K562 (cell line): ENCODE measurements at regions not wholly inside any gene's neighbourhood (a gene's known extent, or its start where the extent isn't known, plus 50 kb on each side); places are given as distances from the start of the nearest gene placed in this dataset.

ENCODE experiments used
- ATAC-seq: fragments of 200-7000 bp; cut with Tn5 transposase; 3 replicates; pipeline ENCODE4 v1.9.1; 2020; ENCODE audit warnings: moderate library complexity
- BruUV-seq: library from RNA; stranded (reverse); fragments of 400-500 nt; replicated peaks from 2 replicates; lab custom pipeline; 2021; lab: Mats Ljungman, UMichigan
- CTCF ChIA-PET: fragments of 300-600 bp; formaldehyde crosslinking; extraction: SDS; loops from one replicate; lab custom pipeline; 2021; ENCODE audit warnings: low intra/inter-chr PET ratio; lab: Yijun Ruan, JAX
- POLR2A ChIA-PET: fragments of 300-600, 350-650 bp; sonication (Branson Sonifier 250); formaldehyde crosslinking; extraction: SDS; loops from one replicate; lab custom pipeline; 2021; ENCODE audit warnings: antibody characterized with exemption, inconsistent platforms; lab: Yijun Ruan, JAX
- DNase-seq, 4 experiments: peaks; one replicate each; pipeline versions ENCODE4 v3.0.0 to v3.0.0-alpha.2; 2011 to 2018; ENCODE audit warnings: low spot score in 3 of 4, mixed read lengths in 3 of 4; ENCODE audit errors: extremely low read depth in 1 of 4
- FAIRE-seq: peaks from 2 replicates; lab custom pipeline; 2011; peaks lifted over from hg19 to GRCh38; lab: Jason Lieb, UNC
- H2AFZ ChIP-seq: 2 replicates; pipeline ENCODE4 v1.6.0; 2011; ENCODE audit warnings: low read depth, low read length, control low read depth, inconsistent platforms
- H3K27ac ChIP-seq: fragments of 200-600 bp; 3 replicates; pipeline ENCODE4 v1.8.0; 2011; ENCODE audit warnings: low read depth, mild to moderate bottlenecking, control low read depth, inconsistent platforms, low read length, moderate library complexity, mixed read lengths; ENCODE audit errors: extremely low read depth
- H3K27me3 ChIP-seq, 2 experiments: fragments of 300-600 bp in 1 of 2; 2 replicates in 1 of 2; 3 replicates in 1 of 2; pipeline versions ENCODE4 v1.6.0 to v1.8.0; 2011; ENCODE audit warnings: inconsistent platforms in 2 of 2, low read length in 2 of 2, mild to moderate bottlenecking in 1 of 2, mixed read lengths in 1 of 2, moderate library complexity in 1 of 2; ENCODE audit not compliant: control insufficient read depth in 2 of 2, insufficient read depth in 2 of 2
- H3K36me3 ChIP-seq: fragments of 300-600 bp; 3 replicates; pipeline ENCODE4 v1.8.0; 2011; ENCODE audit warnings: mild to moderate bottlenecking, low read length, inconsistent platforms; ENCODE audit not compliant: control insufficient read depth, insufficient read depth
- H3K4me1 ChIP-seq, 2 experiments: fragments of 200-600 bp in 1 of 2; replicated peaks in 1 of 2; 2 replicates in 1 of 2; 3 replicates in 1 of 2; pipeline versions ENCODE4 v1.5.1 to v1.8.0; 2011; ENCODE audit warnings: inconsistent platforms in 2 of 2, low read length in 2 of 2, mild to moderate bottlenecking in 1 of 2, mixed read lengths in 1 of 2, moderate library complexity in 1 of 2; ENCODE audit not compliant: control insufficient read depth in 2 of 2, insufficient read depth in 2 of 2
- H3K4me2 ChIP-seq: 2 replicates; pipeline ENCODE4 v1.6.1; 2011; ENCODE audit warnings: low read length, control low read depth, inconsistent platforms, mixed read lengths; ENCODE audit not compliant: insufficient read depth
- H3K4me3 ChIP-seq: fragments of 200-600 bp; sonication (generic), shearing (Covaris generic); 2 replicates; pipeline ENCODE4 v1.5.1; 2016; ENCODE audit warnings: control low read depth, inconsistent platforms
- H3K79me2 ChIP-seq: fragments of 200-600 bp; 3 replicates; pipeline ENCODE4 v1.8.0; 2011; ENCODE audit warnings: low read length, inconsistent platforms; ENCODE audit not compliant: control insufficient read depth, insufficient read depth
- H3K9ac ChIP-seq, 2 experiments: 2 replicates each; pipeline versions ENCODE4 v1.6.0 to v1.6.1; 2011; ENCODE audit warnings: low read depth in 2 of 2, low read length in 2 of 2, control low read depth in 1 of 2, inconsistent platforms in 1 of 2, mild to moderate bottlenecking in 1 of 2, mixed read lengths in 1 of 2; ENCODE audit not compliant: insufficient read depth in 1 of 2
- H3K9me1 ChIP-seq: one replicate; pipeline ENCODE4 v1.6.0; 2011; ENCODE audit warnings: inconsistent platforms, mild to moderate bottlenecking, low read length, moderate library complexity; ENCODE audit not compliant: control insufficient read depth, insufficient read depth
- H3K9me3 ChIP-seq: replicated peaks from 2 replicates; pipeline ENCODE4 v1.5.1; 2011; ENCODE audit warnings: low read depth, low read length, inconsistent platforms; ENCODE audit not compliant: control insufficient read depth, insufficient read depth
- H4K20me1 ChIP-seq: replicated peaks from 2 replicates; pipeline ENCODE4 v1.6.1; 2011; ENCODE audit warnings: low read length, inconsistent platforms, mixed read lengths; ENCODE audit not compliant: control insufficient read depth, insufficient read depth
- BCL6 ChIP-seq: fragments of 250-450 bp; sonication (Bioruptor Pico); IDR thresholded peaks from 2 replicates; pipeline ENCODE4 v1.4.0; 2020
- BCOR ChIP-seq: fragments of 450-650 bp; IDR thresholded peaks from 2 replicates; pipeline ENCODE4 v1.6.1; 2016
- CCAR2 ChIP-seq: fragments of 200-400 bp; formaldehyde crosslinking; IDR thresholded peaks from 2 replicates; pipeline ENCODE4 v1.6.1; 2017; ENCODE audit warnings: mild to moderate bottlenecking, low read depth, low read length
- COPS2 ChIP-seq: fragments of 450-650 bp; conservative IDR thresholded peaks from 2 replicates; pipeline ENCODE4 v1.6.1; 2016; ENCODE audit warnings: mild to moderate bottlenecking, moderate library complexity
- DACH1 ChIP-seq: fragments of 450-650 bp; IDR thresholded peaks from 2 replicates; pipeline ENCODE4 v1.6.1; 2018; ENCODE audit not compliant: partially characterized antibody
- E2F8 ChIP-seq: fragments of 450-650 bp; IDR thresholded peaks from 2 replicates; pipeline ENCODE4 v1.7.1; 2018; ENCODE audit warnings: mild to moderate bottlenecking, low read depth; ENCODE audit not compliant: partially characterized antibody
- ELF2 ChIP-seq: fragments of 250-450 bp; sonication (Bioruptor Pico); IDR thresholded peaks from 2 replicates; pipeline ENCODE4 v1.5.0; 2021; ENCODE audit warnings: mild to moderate bottlenecking
- ELK3 ChIP-seq: fragments of 450-650 bp; formaldehyde crosslinking; IDR thresholded peaks from 2 replicates; pipeline ENCODE4 v1.4.0; 2020; ENCODE audit warnings: mild to moderate bottlenecking
- ID3 ChIP-seq, 2 experiments: fragments of 250-450 bp in 1 of 2; fragments of 450-650 bp in 1 of 2; sonication (Bioruptor Pico) in 1 of 2; IDR thresholded peaks; 2 replicates each; pipeline versions ENCODE4 v1.6.1 to v1.8.0; 2016 to 2021; ENCODE audit warnings: mild to moderate bottlenecking in 2 of 2, moderate library complexity in 2 of 2, missing compliant biosample characterization in 1 of 2, missing genetic modification characterization in 1 of 2
- JUND ChIP-seq, 2 experiments: IDR thresholded peaks; 2 replicates in 1 of 2; 3 replicates in 1 of 2; pipeline ENCODE4 v1.6.1; 2011; ENCODE audit warnings: borderline replicate concordance in 2 of 2, low read depth in 2 of 2, low read length in 2 of 2, improper control_type of control experiment in 1 of 2, missing biosample characterization in 1 of 2, missing genetic modification characterization in 1 of 2, missing genetic modification reagents in 1 of 2
- MBD2 ChIP-seq: sonication (generic); IDR thresholded peaks from 2 replicates; pipeline ENCODE4 v1.6.1; 2016; ENCODE audit warnings: low read depth, borderline replicate concordance
- MIER1 ChIP-seq: fragments of 450-650 bp; IDR thresholded peaks from 2 replicates; pipeline ENCODE4 v1.6.1; 2016; ENCODE audit warnings: antibody characterized with exemption, mild to moderate bottlenecking, low read depth
- MYBL2 ChIP-seq, 2 experiments: fragments of 450-650 bp in 1 of 2; sonication (generic) in 1 of 2; formaldehyde crosslinking in 1 of 2; IDR thresholded peaks; 2 replicates each; pipeline versions ENCODE4 v1.6.1 to v1.8.1; 2017 to 2022; ENCODE audit warnings: borderline replicate concordance in 1 of 2, inconsistent platforms in 1 of 2, low read depth in 1 of 2, mild to moderate bottlenecking in 1 of 2, missing genetic modification reagents in 1 of 2, moderate library complexity in 1 of 2
- RBM14 ChIP-seq: fragments of 200-400 bp; formaldehyde crosslinking; IDR thresholded peaks from 2 replicates; pipeline ENCODE4 v1.6.1; 2018; ENCODE audit warnings: low read depth, mild to moderate bottlenecking, low read length, moderate library complexity, borderline replicate concordance; ENCODE audit not compliant: insufficient read depth
- TRIM24 ChIP-seq, 2 experiments: fragments of 450-650 bp; IDR thresholded peaks; 2 replicates each; pipeline ENCODE4 v1.6.1; 2016
- YBX1 ChIP-seq: fragments of 450-650 bp; IDR thresholded peaks from 2 replicates; pipeline ENCODE4 v1.7.1; 2016; ENCODE audit warnings: mild to moderate bottlenecking
- ZC3H11A ChIP-seq: IDR thresholded peaks from 2 replicates; pipeline ENCODE4 v1.6.1; 2012; ENCODE audit warnings: low read depth, low read length, improper control_type of control experiment
- ZNF224 ChIP-seq: sonication (generic); formaldehyde crosslinking; IDR thresholded peaks from 2 replicates; pipeline ENCODE4 v1.8.0; 2022; ENCODE audit warnings: mild to moderate bottlenecking, missing genetic modification reagents
- ZNF785 ChIP-seq: fragments of 250-450 bp; sonication (Bioruptor Pico); IDR thresholded peaks from 2 replicates; pipeline ENCODE4 v1.4.0; 2020; ENCODE audit warnings: mild to moderate bottlenecking
- ZNF79 ChIP-seq: fragments of 250-450 bp; sonication (Bioruptor Pico); IDR thresholded peaks from 2 replicates; pipeline ENCODE4 v1.4.0; 2020; ENCODE audit warnings: low read depth, mild to moderate bottlenecking, moderate library complexity
- WGBS: fragments of 100-300 bp; shearing (Covaris generic); methylation state at CpG from one replicate; pipeline ENCODE4 v1.1.6; 2016; ENCODE audit warnings: low coverage, mixed read lengths; ENCODE audit not compliant: insufficient coverage; ENCODE audit errors: missing lambda C conversion rate; 5-methylcytosine and 5-hydroxymethylcytosine counted together
- in situ Hi-C: fragments of 300-500 bp; cut with MboI; formaldehyde crosslinking; loops from 4 replicates; pipeline ENCODE4 v1.15.0; 2018; ENCODE audit warnings: inconsistent platforms, mixed read lengths
- intact Hi-C: fragments of 100-400 bp; cut with micrococcal nuclease; formaldehyde crosslinking; loops from 2 replicates; pipeline ENCODE4 v1.14.2; 2022

- no peak overlapping the region for H3K27ac ChIP-seq
- 0% methylated on average over 4 of the region's 4 CpGs for WGBS
- no TSS peak for BruUV-seq
- intact Hi-C loops = no loop called here
- H3K9me3 ChIP-seq = no peaks in the 10 kb centered on the region
- H3K79me2 ChIP-seq = no peaks in the 10 kb centered on the region
- H3K9ac ChIP-seq = no peak overlapping the region; a peak in 1 of 4 replicates
- H3K27me3 ChIP-seq = peaks cover 31 to 50% of the 10 kb centered on the region in 2 experiments
- FAIRE-seq = no peak
- TF ChIP-seq JUND (IDR thresholded peaks at IDR 0.05; ENCODE audit: borderline replicate concordance, low read depth, low read length) (no peak), JUND (tag; IDR thresholded peaks at IDR 0.05; ENCODE audit: borderline replicate concordance, low read depth, low read length) (no peak), TRIM24 (IDR thresholded peaks at IDR 0.05) (no peak), ID3 (CRISPR knock-in tag; IDR thresholded peaks at IDR 0.05) (no peak), ID3 (tag; IDR thresholded peaks at IDR 0.05) (no peak), BCL6 (CRISPR knock-in tag) (no peak), ZNF79 (CRISPR knock-in tag) (no peak), ZC3H11A (no peak), E2F8 (no peak), ELF2 (CRISPR knock-in tag) (no peak), MBD2 (no peak), ZNF224 (CRISPR knock-in tag) (no peak), MYBL2 (IDR thresholded peaks at IDR 0.05; ENCODE audit: low read depth) (no peak), MYBL2 (CRISPR knock-in tag; IDR thresholded peaks at IDR 0.05; ENCODE audit: borderline replicate concordance) (no peak), YBX1 (no peak), ZNF785 (CRISPR knock-in tag) (no peak), ELK3 (CRISPR knock-in tag) (no peak), BCOR (no peak), RBM14 (no peak), DACH1 (no peak), CCAR2 (no peak), COPS2 (no peak), MIER1 (no peak)
- TF ChIP-seq, all 486 proteins: peak for 0
- H2AFZ ChIP-seq = no peak overlapping the region
- ChIA-PET POLR2A (no interaction called here), CTCF (no interaction called here)
- in situ Hi-C loops = no loop called here
- no peak overlapping the region for H3K4me3 ChIP-seq
- H3K9me1 ChIP-seq = no peaks in the 10 kb centered on the region
- no peaks in the 10 kb centered on the region for H3K4me1 ChIP-seq
- no peak for DNase-seq
- H3K36me3 ChIP-seq = no peaks in the 10 kb centered on the region
- ATAC-seq = no peak
- H4K20me1 ChIP-seq = no peaks in the 10 kb centered on the region
- H3K4me2 ChIP-seq = no peak overlapping the region
Measured at GRCh38 chr2:173823543-173823939, 141.6 kb downstream of the SP3 start.
